Bronchial epithelial cell (primary cell): ENCODE measurements at regions not wholly inside any gene's neighbourhood (a gene's known extent, or its start where the extent isn't known, plus 50 kb on each side); places are given as distances from the start of the nearest gene placed in this dataset.

ENCODE experiments used
- DNase-seq: peaks from one replicate; pipeline ENCODE4 v3.0.0-alpha.2; 2010; ENCODE audit warnings: low read depth
- FAIRE-seq: peaks from 2 replicates; lab custom pipeline; 2011; peaks lifted over from hg19 to GRCh38; lab: Jason Lieb, UNC
- H3K27me3 ChIP-seq: 2 replicates; pipeline ENCODE4 v1.5.1; 2011; ENCODE audit warnings: low read length; ENCODE audit not compliant: control insufficient read depth, insufficient read depth
- H3K36me3 ChIP-seq: 2 replicates; pipeline ENCODE4 v1.5.1; 2011; ENCODE audit warnings: low read length; ENCODE audit not compliant: control insufficient read depth, insufficient read depth
- H3K4me3 ChIP-seq: 2 replicates; pipeline ENCODE4 v1.5.1; 2011; ENCODE audit warnings: mild to moderate bottlenecking, low read depth, low read length, control low read depth
- CTCF ChIP-seq: IDR thresholded peaks from 2 replicates; pipeline ENCODE4 v1.5.1; 2011; ENCODE audit warnings: mild to moderate bottlenecking, moderate library complexity, low read length, control low read depth, inconsistent platforms; ENCODE audit not compliant: insufficient read depth, severe bottlenecking

- no peak for FAIRE-seq
- no peak for TF ChIP-seq CTCF
Observed at GRCh38 chr1:93801471-93801870, 77.5 kb downstream of the DNTTIP2 start.

GRCh38 chr1:93800856-93801255 lies 78.2 kb downstream of the DNTTIP2 start:
- H3K27me3 ChIP-seq, result no peaks in the 10 kb centered on the region
- DNase-seq (no peak), FAIRE-seq (no peak)
- no peaks in the 10 kb centered on the region for H3K36me3 ChIP-seq
- TF ChIP-seq CTCF, result no peak
- no peak overlapping the region for H3K4me3 ChIP-seq

More at GRCh38 chr1:93801471-93801870, 77.5 kb downstream of the DNTTIP2 start:
- Histone ChIP-seq H3K36me3 (no peaks in the 10 kb centered on the region), H3K27me3 (no peaks in the 10 kb centered on the region), H3K4me3 (no peak overlapping the region)
- no peak for DNase-seq

GRCh38 chr1:93798291-93798690 lies 80.7 kb downstream of the DNTTIP2 start:
- no peak for TF ChIP-seq CTCF
- no peak for FAIRE-seq

GRCh38 chr1:93784538-93784937 lies 94.5 kb downstream of the DNTTIP2 start:
- peak; percentile 62 for FAIRE-seq

More at GRCh38 chr1:93798291-93798690, 80.7 kb downstream of the DNTTIP2 start:
- Histone ChIP-seq H3K27me3 (no peaks in the 10 kb centered on the region), H3K36me3 (no peaks in the 10 kb centered on the region), H3K4me3 (no peak overlapping the region)
- peak; percentile 44 for DNase-seq

GRCh38 chr1:93783876-93784275 lies 95.1 kb downstream of the DNTTIP2 start:
- no peak for DNase-seq
- no peak for FAIRE-seq

More at GRCh38 chr1:93784538-93784937, 94.5 kb downstream of the DNTTIP2 start:
- no peak for TF ChIP-seq CTCF
- Histone ChIP-seq H3K27me3 (no peaks in the 10 kb centered on the region), H3K36me3 (no peaks in the 10 kb centered on the region), H3K4me3 (no peak overlapping the region)
- no peak for DNase-seq

More at GRCh38 chr1:93783876-93784275, 95.1 kb downstream of the DNTTIP2 start:
- Histone ChIP-seq H3K27me3 (no peaks in the 10 kb centered on the region), H3K4me3 (no peak overlapping the region), H3K36me3 (no peaks in the 10 kb centered on the region)
- TF ChIP-seq CTCF, result no peak
